ENCODE measurements at regions not wholly inside any gene's neighbourhood (a gene's known extent, or its start where the extent isn't known, plus 50 kb on each side); places are given as distances from the start of the nearest gene placed in this dataset.

DNA sequence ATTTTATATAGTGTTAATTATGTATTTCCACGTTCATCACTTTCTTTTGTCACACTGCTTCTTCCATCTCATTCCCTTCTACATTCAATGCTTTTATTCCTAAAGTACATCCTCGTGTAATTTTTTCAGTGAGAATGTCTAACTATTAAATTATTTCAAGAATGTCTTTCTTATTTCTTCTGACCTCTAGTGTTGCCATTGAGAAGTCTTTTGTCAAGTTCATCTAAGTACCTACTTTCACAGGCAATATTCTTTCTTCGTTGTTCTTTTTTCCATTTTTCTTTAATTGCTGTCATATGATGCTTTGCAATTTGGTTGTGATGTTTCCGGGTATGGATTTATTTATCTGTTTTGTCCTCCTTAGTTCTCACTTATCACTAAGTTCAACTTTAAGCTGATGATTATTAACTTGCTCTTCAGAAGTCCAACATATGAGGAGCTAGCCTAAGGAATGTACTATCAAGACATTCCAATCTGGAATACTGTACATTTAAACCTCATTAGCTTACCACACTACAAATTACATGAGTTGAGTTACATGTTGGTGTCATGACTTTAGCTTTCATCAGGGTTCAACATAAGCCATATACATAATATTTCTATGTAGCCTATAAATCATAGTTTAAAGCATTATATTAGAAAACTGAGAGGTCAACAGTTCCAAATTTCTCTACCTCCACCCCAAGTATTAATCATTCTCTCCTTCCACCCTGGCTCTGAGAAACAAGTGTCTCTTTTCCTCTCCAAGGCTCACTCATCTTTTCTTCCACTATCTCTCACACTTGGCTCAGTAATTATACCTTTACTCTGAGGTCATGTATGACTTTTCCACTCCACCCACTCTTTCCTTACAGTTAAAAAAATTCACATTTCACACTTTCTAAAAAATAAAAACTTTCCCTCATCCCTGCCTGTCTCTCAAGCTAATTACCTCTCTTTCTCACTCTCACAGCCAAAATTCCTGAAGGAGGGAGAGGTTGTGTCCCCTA is 81.5 kb downstream of the COX18 start:
- WGBS, 2 experiments (ENCODE audit: extremely low coverage in 2 of 2, insufficient read length in 1 of 2), result no CpG with 5 or more reads among the region's 4 CpGs
- no peak overlapping the region for H3K4me2 ChIP-seq (ENCODE audit: low read depth, low read length)
- H3K79me1 ChIP-seq (ENCODE audit: low read depth in 1 of 2, low read length in 2 of 2), result no peaks in the 10 kb centered on the region
- H4K20me1 ChIP-seq (ENCODE audit: insufficient read depth, low read length), result no peaks in the 10 kb centered on the region
- no peak overlapping the region for H3K4ac ChIP-seq (ENCODE audit: low read depth, low read length)
- H2BK5ac ChIP-seq (ENCODE audit: low read depth, low read length, poor library complexity, severe bottlenecking), result no peak overlapping the region
- H3K27ac ChIP-seq (ENCODE audit: insufficient read depth, low read length), result no peak overlapping the region
- intact Hi-C loops (cut with micrococcal nuclease) (no loop called here), dilution Hi-C loops (cut with HindIII; ENCODE audit: low sequenced_read_pairs, unreplicated experiment) (no loop called here), in situ Hi-C loops (cut with MboI; ENCODE audit: low sequenced_read_pairs) (no loop called here)
- no peak overlapping the region for H2AFZ ChIP-seq (replicated peaks; ENCODE audit: low read length, poor library complexity)
- ATAC-seq (ENCODE audit: low read depth), result no peak
- H4K8ac ChIP-seq (ENCODE audit: low read depth in 2 of 2, low read length in 2 of 2), result no peak overlapping the region
- no peak overlapping the region for H2BK20ac ChIP-seq (ENCODE audit: low read depth, low read length)
- H3K56ac ChIP-seq (ENCODE audit: extremely low read depth, insufficient read depth, low read length), result no peak overlapping the region
- H3K9me1 ChIP-seq (ENCODE audit: insufficient read depth, low read length), result no peaks in the 10 kb centered on the region
- no peak overlapping the region for H4K91ac ChIP-seq (ENCODE audit: insufficient read depth, low read depth, low read length)
- DNase-seq, result no peak
- H3K9ac ChIP-seq (ENCODE audit: low read depth, low read length), result no peak overlapping the region
- no peak overlapping the region for H3K18ac ChIP-seq (ENCODE audit: low read depth, low read length)
- no peak overlapping the region for H2BK15ac ChIP-seq (ENCODE audit: low read depth, low read length)
- TF ChIP-seq USF2 (IDR thresholded peaks at IDR 0.05; ENCODE audit: low read depth, low read length) (no peak), ELK1 (IDR thresholded peaks at IDR 0.05; ENCODE audit: borderline replicate concordance, low read depth, low read length) (no peak), MAFK (IDR thresholded peaks at IDR 0.05; ENCODE audit: low read depth, low read length) (no peak), POLR2A (IDR thresholded peaks at IDR 0.05; ENCODE audit: low read depth, low read length) (no peak), NFE2L2 (IDR thresholded peaks at IDR 0.05; ENCODE audit: low read depth, low read length) (no peak), MAZ (IDR thresholded peaks at IDR 0.05; ENCODE audit: borderline replicate concordance, low read depth, low read length) (no peak), RCOR1 (IDR thresholded peaks at IDR 0.05; ENCODE audit: insufficient replicate concordance, low read length) (no peak), FOS (IDR thresholded peaks at IDR 0.05; ENCODE audit: low read depth, low read length) (no peak), RAD21 (IDR thresholded peaks at IDR 0.05; ENCODE audit: low read length) (no peak), CTCF (conservative IDR thresholded peaks at IDR 0.05; ENCODE audit: low read depth, low read length) (no peak), RFX5 (IDR thresholded peaks at IDR 0.05; ENCODE audit: low read depth, low read length) (no peak), SMC3 (IDR thresholded peaks at IDR 0.05; ENCODE audit: low read depth, low read length) (no peak)
- POLR2A ChIA-PET (ENCODE audit: unreplicated experiment), result no interaction called here
- no peaks in the 10 kb centered on the region for H3K27me3 ChIP-seq (ENCODE audit: control insufficient read depth, insufficient read depth, low read length)
- no peak overlapping the region for H3K23ac ChIP-seq (ENCODE audit: low read depth, low read length)
- no peaks in the 10 kb centered on the region for H3K4me1 ChIP-seq (ENCODE audit: control insufficient read depth, insufficient read depth, low read length)
- no peaks in the 10 kb centered on the region for H3K36me3 ChIP-seq (ENCODE audit: control insufficient read depth, insufficient read depth, low read length)
- no TSS peak for BruUV-seq (replicated peaks)
- H4K5ac ChIP-seq (ENCODE audit: low read depth, low read length), result no peak overlapping the region
- H3K14ac ChIP-seq (replicated peaks; ENCODE audit: low read depth, low read length), result no peak overlapping the region
- CTCF ChIA-PET, result interaction anchor here (0.9 kb wide), 1 partner anchor 286 kb away, joined by 3 read pairs; no protein-coding TSS in a partner anchor
- H2AK5ac ChIP-seq (ENCODE audit: low read depth, low read length), result no peak overlapping the region
- no peaks in the 10 kb centered on the region for H3K9me3 ChIP-seq (ENCODE audit: control insufficient read depth, insufficient read depth, low read length)
- H2BK120ac ChIP-seq (ENCODE audit: low read depth, low read length), result no peak overlapping the region
- no peak overlapping the region for H3K4me3 ChIP-seq (ENCODE audit: insufficient read depth, low read depth, low read length)
- H2AK9ac ChIP-seq (replicated peaks; ENCODE audit: low read depth, low read length, poor library complexity), result no peak overlapping the region

Data from IMR-90 (cell line).